ENCODE measurements at regions not wholly inside any gene's neighbourhood (a gene's known extent, or its start where the extent isn't known, plus 50 kb on each side); places are given as distances from the start of the nearest gene placed in this dataset.

DNA sequence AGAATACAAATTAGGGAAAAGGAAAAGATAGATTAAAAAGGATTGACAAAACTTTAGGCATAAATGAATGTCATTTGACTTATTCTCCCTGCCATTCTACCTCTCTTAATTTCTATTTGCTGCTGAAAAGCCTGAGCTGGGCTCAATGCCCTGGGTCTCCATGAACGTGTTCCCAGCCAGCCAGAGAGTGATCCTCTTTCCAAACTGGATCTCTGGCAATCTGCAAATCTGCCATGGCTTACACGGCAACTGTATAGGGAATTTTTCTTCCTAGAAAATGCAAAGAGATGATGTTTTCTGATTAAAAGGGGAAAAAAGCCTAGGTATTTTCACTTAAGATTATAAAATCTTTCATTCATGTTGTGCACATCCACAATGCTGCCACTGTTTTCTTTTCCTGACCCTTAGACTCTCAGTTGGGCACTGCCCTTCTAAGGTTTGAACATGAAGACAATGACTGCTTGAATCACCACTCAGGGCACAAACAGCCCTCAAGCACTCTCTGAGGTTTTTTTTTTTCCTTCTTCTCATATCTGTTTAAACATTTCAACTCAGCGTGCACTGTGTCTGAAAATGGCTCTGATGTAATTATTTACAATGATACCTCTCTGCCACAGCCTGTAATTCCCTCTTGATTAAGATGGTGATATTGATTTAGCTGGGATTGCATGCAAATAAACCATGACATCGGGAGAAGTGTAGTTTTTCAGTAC, 60.3 kb downstream of the DACT1 start (continued):
- TF ChIP-seq, protein P1, sequence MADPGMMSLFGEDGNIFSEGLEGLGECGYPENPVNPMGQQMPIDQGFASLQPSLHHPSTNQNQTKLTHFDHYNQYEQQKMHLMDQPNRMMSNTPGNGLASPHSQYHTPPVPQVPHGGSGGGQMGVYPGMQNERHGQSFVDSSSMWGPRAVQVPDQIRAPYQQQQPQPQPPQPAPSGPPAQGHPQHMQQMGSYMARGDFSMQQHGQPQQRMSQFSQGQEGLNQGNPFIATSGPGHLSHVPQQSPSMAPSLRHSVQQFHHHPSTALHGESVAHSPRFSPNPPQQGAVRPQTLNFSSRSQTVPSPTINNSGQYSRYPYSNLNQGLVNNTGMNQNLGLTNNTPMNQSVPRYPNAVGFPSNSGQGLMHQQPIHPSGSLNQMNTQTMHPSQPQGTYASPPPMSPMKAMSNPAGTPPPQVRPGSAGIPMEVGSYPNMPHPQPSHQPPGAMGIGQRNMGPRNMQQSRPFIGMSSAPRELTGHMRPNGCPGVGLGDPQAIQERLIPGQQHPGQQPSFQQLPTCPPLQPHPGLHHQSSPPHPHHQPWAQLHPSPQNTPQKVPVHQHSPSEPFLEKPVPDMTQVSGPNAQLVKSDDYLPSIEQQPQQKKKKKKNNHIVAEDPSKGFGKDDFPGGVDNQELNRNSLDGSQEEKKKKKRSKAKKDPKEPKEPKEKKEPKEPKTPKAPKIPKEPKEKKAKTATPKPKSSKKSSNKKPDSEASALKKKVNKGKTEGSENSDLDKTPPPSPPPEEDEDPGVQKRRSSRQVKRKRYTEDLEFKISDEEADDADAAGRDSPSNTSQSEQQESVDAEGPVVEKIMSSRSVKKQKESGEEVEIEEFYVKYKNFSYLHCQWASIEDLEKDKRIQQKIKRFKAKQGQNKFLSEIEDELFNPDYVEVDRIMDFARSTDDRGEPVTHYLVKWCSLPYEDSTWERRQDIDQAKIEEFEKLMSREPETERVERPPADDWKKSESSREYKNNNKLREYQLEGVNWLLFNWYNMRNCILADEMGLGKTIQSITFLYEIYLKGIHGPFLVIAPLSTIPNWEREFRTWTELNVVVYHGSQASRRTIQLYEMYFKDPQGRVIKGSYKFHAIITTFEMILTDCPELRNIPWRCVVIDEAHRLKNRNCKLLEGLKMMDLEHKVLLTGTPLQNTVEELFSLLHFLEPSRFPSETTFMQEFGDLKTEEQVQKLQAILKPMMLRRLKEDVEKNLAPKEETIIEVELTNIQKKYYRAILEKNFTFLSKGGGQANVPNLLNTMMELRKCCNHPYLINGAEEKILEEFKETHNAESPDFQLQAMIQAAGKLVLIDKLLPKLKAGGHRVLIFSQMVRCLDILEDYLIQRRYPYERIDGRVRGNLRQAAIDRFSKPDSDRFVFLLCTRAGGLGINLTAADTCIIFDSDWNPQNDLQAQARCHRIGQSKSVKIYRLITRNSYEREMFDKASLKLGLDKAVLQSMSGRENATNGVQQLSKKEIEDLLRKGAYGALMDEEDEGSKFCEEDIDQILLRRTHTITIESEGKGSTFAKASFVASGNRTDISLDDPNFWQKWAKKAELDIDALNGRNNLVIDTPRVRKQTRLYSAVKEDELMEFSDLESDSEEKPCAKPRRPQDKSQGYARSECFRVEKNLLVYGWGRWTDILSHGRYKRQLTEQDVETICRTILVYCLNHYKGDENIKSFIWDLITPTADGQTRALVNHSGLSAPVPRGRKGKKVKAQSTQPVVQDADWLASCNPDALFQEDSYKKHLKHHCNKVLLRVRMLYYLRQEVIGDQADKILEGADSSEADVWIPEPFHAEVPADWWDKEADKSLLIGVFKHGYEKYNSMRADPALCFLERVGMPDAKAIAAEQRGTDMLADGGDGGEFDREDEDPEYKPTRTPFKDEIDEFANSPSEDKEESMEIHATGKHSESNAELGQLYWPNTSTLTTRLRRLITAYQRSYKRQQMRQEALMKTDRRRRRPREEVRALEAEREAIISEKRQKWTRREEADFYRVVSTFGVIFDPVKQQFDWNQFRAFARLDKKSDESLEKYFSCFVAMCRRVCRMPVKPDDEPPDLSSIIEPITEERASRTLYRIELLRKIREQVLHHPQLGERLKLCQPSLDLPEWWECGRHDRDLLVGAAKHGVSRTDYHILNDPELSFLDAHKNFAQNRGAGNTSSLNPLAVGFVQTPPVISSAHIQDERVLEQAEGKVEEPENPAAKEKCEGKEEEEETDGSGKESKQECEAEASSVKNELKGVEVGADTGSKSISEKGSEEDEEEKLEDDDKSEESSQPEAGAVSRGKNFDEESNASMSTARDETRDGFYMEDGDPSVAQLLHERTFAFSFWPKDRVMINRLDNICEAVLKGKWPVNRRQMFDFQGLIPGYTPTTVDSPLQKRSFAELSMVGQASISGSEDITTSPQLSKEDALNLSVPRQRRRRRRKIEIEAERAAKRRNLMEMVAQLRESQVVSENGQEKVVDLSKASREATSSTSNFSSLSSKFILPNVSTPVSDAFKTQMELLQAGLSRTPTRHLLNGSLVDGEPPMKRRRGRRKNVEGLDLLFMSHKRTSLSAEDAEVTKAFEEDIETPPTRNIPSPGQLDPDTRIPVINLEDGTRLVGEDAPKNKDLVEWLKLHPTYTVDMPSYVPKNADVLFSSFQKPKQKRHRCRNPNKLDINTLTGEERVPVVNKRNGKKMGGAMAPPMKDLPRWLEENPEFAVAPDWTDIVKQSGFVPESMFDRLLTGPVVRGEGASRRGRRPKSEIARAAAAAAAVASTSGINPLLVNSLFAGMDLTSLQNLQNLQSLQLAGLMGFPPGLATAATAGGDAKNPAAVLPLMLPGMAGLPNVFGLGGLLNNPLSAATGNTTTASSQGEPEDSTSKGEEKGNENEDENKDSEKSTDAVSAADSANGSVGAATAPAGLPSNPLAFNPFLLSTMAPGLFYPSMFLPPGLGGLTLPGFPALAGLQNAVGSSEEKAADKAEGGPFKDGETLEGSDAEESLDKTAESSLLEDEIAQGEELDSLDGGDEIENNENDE (IDR thresholded peaks at IDR 0.05; ENCODE audit: insufficient replicate concordance, low read length), result no peak
